AG09309 (cell line): ENCODE measurements at regions not wholly inside any gene's neighbourhood (a gene's known extent, or its start where the extent isn't known, plus 50 kb on each side); places are given as distances from the start of the nearest gene placed in this dataset.

ENCODE experiments used
- DNase-seq: peaks from one replicate; pipeline ENCODE4 v3.0.0-alpha.2; 2010; ENCODE audit warnings: low read depth
- H3K4me3 ChIP-seq: 2 replicates; pipeline ENCODE4 v1.5.1; 2011; ENCODE audit warnings: mild to moderate bottlenecking, low read depth, low read length, moderate library complexity; ENCODE audit not compliant: control insufficient read depth
- CTCF ChIP-seq: IDR thresholded peaks from 2 replicates; pipeline ENCODE4 v1.5.1; 2011; ENCODE audit warnings: mild to moderate bottlenecking, low read depth, low read length, inconsistent platforms; ENCODE audit not compliant: insufficient read depth, control insufficient read depth; ENCODE audit errors: missing control alignments

GRCh38 chr2:12031866-12032265, 285.4 kb downstream of the LPIN1 start:
- DNase-seq: no peak
- H3K4me3 ChIP-seq: no peak overlapping the region

DNA sequence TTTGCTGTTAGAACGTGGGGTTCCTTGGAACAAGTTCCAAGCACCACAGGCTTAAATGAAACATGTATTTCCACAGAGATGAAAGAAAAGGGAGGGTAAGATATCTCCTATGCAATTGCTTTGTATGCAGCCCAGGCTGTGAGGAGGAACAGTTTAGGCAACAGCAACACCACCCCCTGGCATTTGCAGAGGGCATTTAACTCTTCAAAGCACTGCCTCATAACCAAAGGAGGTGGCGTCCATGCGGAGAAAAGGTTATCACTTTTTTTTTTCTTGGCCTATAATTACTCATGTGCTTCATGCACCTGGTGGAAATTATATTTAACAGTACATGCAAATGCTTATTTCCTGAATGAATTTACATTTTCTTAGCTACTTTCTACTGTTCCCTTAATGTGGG, 286.0 kb downstream of the LPIN1 start:
- DNase-seq: no peak
- no peak for TF ChIP-seq CTCF
- H3K4me3 ChIP-seq: no peak overlapping the region

More at GRCh38 chr2:12031866-12032265, 285.4 kb downstream of the LPIN1 start:
- TF ChIP-seq CTCF: no peak

DNA sequence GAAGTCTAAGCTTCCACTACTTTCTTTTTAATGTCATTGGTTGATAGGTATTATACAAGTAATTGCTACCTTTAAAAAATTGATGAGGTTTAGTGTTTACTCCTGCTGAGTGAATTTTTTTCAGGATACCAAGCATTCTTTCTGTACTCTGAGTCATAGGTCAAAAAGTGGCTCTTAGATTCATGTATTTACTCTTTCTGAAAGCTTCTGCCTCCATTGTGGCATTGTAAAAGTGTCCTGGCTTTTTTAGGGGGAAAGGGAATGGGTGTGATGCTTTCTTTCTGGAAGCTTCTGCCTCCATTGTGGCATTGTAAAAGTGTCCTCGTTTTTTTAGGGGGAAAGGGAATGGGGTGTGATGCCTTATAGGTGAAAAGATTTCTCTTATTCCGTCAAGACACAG, 286.5 kb downstream of the LPIN1 start:
- no peak overlapping the region for H3K4me3 ChIP-seq
- TF ChIP-seq CTCF: no peak
- no peak for DNase-seq

- no peak for TF ChIP-seq CTCF
- no peak overlapping the region for H3K4me3 ChIP-seq
These were observed 287.1 kb downstream of the LPIN1 start for GRCh38 chr2:12033494-12033893.

GRCh38 chr2:12034382-12034781, 287.9 kb downstream of the LPIN1 start:
- H3K4me3 ChIP-seq: no peak overlapping the region
- no peak for TF ChIP-seq CTCF
- DNase-seq: no peak

More at GRCh38 chr2:12033494-12033893, 287.1 kb downstream of the LPIN1 start:
- no peak for DNase-seq

- no peak for TF ChIP-seq CTCF
- H3K4me3 ChIP-seq: no peak overlapping the region
- DNase-seq: no peak
These were observed 288.7 kb downstream of the LPIN1 start for GRCh38 chr2:12035029-12035720.
